CD14-positive monocyte (primary cell): ENCODE measurements at regions not wholly inside any gene's neighbourhood (a gene's known extent, or its start where the extent isn't known, plus 50 kb on each side); places are given as distances from the start of the nearest gene placed in this dataset.

Source experiments
- DNase-seq, 3 donors: peaks; one replicate each; pipeline ENCODE4 v3.0.0-alpha.2; 2011 to 2022
- H2AFZ ChIP-seq: 2 replicates; pipeline ENCODE4 v1.6.0; 2012; ENCODE audit warnings: mild to moderate bottlenecking, low read depth, low read length, inconsistent platforms; ENCODE audit not compliant: insufficient read depth, poor library complexity, severe bottlenecking
- H3K27ac ChIP-seq, 2 donors: 1 replicate in 1 of 2; 2 replicates in 1 of 2; pipeline ENCODE4 v1.5.1; 2012 to 2013; ENCODE audit warnings: low read length in 2 of 2, control low read depth in 1 of 2, inconsistent platforms in 1 of 2, low read depth in 1 of 2, mild to moderate bottlenecking in 1 of 2
- H3K27me3 ChIP-seq, 2 donors: one replicate each; pipeline versions ENCODE4 v1.6.0 to v1.6.1; 2011 to 2013; ENCODE audit warnings: low read length in 2 of 2; ENCODE audit not compliant: control insufficient read depth in 2 of 2, insufficient read depth in 2 of 2
- H3K36me3 ChIP-seq, 2 donors: replicated peaks in 1 of 2; 1 replicate in 1 of 2; 2 replicates in 1 of 2; pipeline versions ENCODE4 v1.5.1 to v1.6.1; 2012 to 2013; ENCODE audit warnings: low read length in 2 of 2, control low read depth in 1 of 2, inconsistent platforms in 1 of 2, mild to moderate bottlenecking in 1 of 2; ENCODE audit not compliant: insufficient read depth in 2 of 2, control insufficient read depth in 1 of 2
- H3K4me1 ChIP-seq, 2 donors: 1 replicate in 1 of 2; 2 replicates in 1 of 2; pipeline versions ENCODE4 v1.5.1 to v1.6.1; 2012 to 2013; ENCODE audit warnings: low read length in 2 of 2, control low read depth in 1 of 2, inconsistent platforms in 1 of 2, mild to moderate bottlenecking in 1 of 2, moderate library complexity in 1 of 2; ENCODE audit not compliant: insufficient read depth in 2 of 2, control insufficient read depth in 1 of 2
- H3K4me2 ChIP-seq: replicated peaks from 2 replicates; pipeline ENCODE3; 2012; ENCODE audit warnings: low read length, moderate library complexity, mild to moderate bottlenecking; ENCODE audit not compliant: poor library complexity, severe bottlenecking; ENCODE audit errors: extremely low read depth
- H3K4me3 ChIP-seq, 3 experiments: fragments of 200-600 bp in 1 of 3; sonication (generic) in 1 of 3; replicated peaks in 1 of 3; 1 replicate in 2 of 3; 2 replicates in 1 of 3; pipeline ENCODE4 v1.5.1; 2011 to 2013; ENCODE audit warnings: low read length in 3 of 3, mild to moderate bottlenecking in 3 of 3, control low read depth in 2 of 3, low read depth in 2 of 3, inconsistent platforms in 1 of 3, moderate library complexity in 1 of 3
- H3K79me2 ChIP-seq: 2 replicates; pipeline ENCODE4 v1.6.0; 2012; ENCODE audit warnings: mild to moderate bottlenecking, control low read depth, inconsistent platforms, low read length, moderate library complexity; ENCODE audit not compliant: insufficient read depth
- H3K9ac ChIP-seq: 2 replicates; pipeline ENCODE4 v1.6.0; 2017; ENCODE audit warnings: low read length, mild to moderate bottlenecking; ENCODE audit not compliant: insufficient read depth, poor library complexity, severe bottlenecking
- H3K9me3 ChIP-seq, 2 donors: replicated peaks in 1 of 2; 1 replicate in 1 of 2; 2 replicates in 1 of 2; pipeline versions ENCODE4 v1.5.1 to v1.6.1; 2012 to 2013; ENCODE audit warnings: low read length in 2 of 2, control low read depth in 1 of 2; ENCODE audit not compliant: control insufficient read depth in 1 of 2, insufficient read depth in 1 of 2
- H4K20me1 ChIP-seq: 2 replicates; pipeline ENCODE4 v1.6.0; 2012; ENCODE audit warnings: mild to moderate bottlenecking, low read length, control low read depth, moderate library complexity; ENCODE audit not compliant: insufficient read depth
- H3K27ac Mint-ChIP-seq, 7 donors: one replicate each; pipeline ENCODE4 v1.8.0; 2020; ENCODE audit warnings: mild to moderate bottlenecking in 7 of 7, mixed read lengths in 7 of 7, moderate library complexity in 6 of 7, inconsistent platforms in 2 of 7
- H3K27me3 Mint-ChIP-seq, 3 donors: one replicate each; pipeline ENCODE4 v1.8.0; 2021 to 2022; ENCODE audit warnings: low read depth in 3 of 3, mild to moderate bottlenecking in 3 of 3, mixed read lengths in 3 of 3, moderate library complexity in 3 of 3, inconsistent platforms in 1 of 3
- H3K36me3 Mint-ChIP-seq, 2 donors: one replicate each; pipeline ENCODE4 v1.8.0; 2020; ENCODE audit warnings: mixed read lengths in 2 of 2, inconsistent platforms in 1 of 2, mild to moderate bottlenecking in 1 of 2
- H3K4me1 Mint-ChIP-seq: one replicate; pipeline ENCODE4 v1.8.0; 2020; ENCODE audit warnings: mild to moderate bottlenecking, mixed read lengths
- H3K4me3 Mint-ChIP-seq, 2 donors: one replicate each; pipeline ENCODE4 v1.8.0; 2020; ENCODE audit warnings: mild to moderate bottlenecking in 2 of 2, mixed read lengths in 2 of 2, moderate library complexity in 1 of 2
- H3K9me3 Mint-ChIP-seq, 7 donors: one replicate each; pipeline ENCODE4 v1.8.0; 2020 to 2022; ENCODE audit warnings: mixed read lengths in 7 of 7, mild to moderate bottlenecking in 6 of 7, moderate library complexity in 6 of 7, inconsistent platforms in 2 of 7
- WGBS: methylation state at CpG from one replicate; pipeline ENCODE4 v1.1.5; 2013; ENCODE audit warnings: missing lambda C conversion rate; ENCODE audit not compliant: insufficient coverage; 5-methylcytosine and 5-hydroxymethylcytosine counted together
- intact Hi-C, 2 donors: fragments of 100-400 bp; cut with micrococcal nuclease; formaldehyde crosslinking; loops; one replicate each; pipeline versions ENCODE4 v1.15.0 to v1.15.1; 2023
- TF ChIP-seq, protein P1 (sequence below): fragments of 200-600 bp; IDR thresholded peaks from one replicate; pipeline ENCODE4 v1.8.0; 2022; ENCODE audit warnings: antibody characterized with exemption, mild to moderate bottlenecking

DNA sequence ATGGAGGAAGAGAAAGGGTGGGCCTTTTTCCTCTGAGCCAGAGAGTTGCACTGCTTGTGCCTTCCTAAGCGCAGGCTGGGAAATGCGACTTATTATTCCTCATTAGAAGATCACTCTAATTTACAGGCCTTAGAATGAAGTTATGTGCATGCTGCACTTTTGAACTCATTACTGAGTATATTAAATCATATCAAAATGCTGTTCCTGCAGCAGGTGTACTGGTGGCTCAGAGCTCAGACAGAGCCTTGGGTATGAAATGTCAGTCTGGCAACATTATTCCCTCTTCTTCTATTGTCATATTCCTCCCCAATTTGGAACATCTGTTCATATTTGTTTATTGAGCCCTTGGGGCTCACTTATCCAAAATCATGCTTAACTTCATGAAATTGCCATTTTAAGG is 85.5 kb downstream of the ADCYAP1 start:
- Mint-ChIP-seq H3K4me1 (no peaks in the 10 kb centered on the region), H3K27me3 (peaks cover 0 to 1% (median 0%) of the 10 kb centered on the region in 3 donors), H3K9me3 (peaks cover 2 to 16% (median 8%) of the 10 kb centered on the region in 7 donors), H3K4me3 (no peak overlapping the region), H3K27ac (no peak overlapping the region), H3K36me3 (no peaks in the 10 kb centered on the region)
- H3K4me2 ChIP-seq = no peak overlapping the region
- H3K9ac ChIP-seq = no peak overlapping the region
- H3K9me3 ChIP-seq = peaks cover 0 to 7% of the 10 kb centered on the region in 2 donors
- no peaks in the 10 kb centered on the region for H3K4me1 ChIP-seq
- WGBS = no CpG with 5 or more reads among the region's 2 CpGs
- no peaks in the 10 kb centered on the region for H3K36me3 ChIP-seq
- no peaks in the 10 kb centered on the region for H4K20me1 ChIP-seq
- no peak overlapping the region for H2AFZ ChIP-seq
- H3K79me2 ChIP-seq = no peaks in the 10 kb centered on the region
- TF ChIP-seq, protein P1, sequence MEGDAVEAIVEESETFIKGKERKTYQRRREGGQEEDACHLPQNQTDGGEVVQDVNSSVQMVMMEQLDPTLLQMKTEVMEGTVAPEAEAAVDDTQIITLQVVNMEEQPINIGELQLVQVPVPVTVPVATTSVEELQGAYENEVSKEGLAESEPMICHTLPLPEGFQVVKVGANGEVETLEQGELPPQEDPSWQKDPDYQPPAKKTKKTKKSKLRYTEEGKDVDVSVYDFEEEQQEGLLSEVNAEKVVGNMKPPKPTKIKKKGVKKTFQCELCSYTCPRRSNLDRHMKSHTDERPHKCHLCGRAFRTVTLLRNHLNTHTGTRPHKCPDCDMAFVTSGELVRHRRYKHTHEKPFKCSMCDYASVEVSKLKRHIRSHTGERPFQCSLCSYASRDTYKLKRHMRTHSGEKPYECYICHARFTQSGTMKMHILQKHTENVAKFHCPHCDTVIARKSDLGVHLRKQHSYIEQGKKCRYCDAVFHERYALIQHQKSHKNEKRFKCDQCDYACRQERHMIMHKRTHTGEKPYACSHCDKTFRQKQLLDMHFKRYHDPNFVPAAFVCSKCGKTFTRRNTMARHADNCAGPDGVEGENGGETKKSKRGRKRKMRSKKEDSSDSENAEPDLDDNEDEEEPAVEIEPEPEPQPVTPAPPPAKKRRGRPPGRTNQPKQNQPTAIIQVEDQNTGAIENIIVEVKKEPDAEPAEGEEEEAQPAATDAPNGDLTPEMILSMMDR = no peak
- no peaks in the 10 kb centered on the region for H3K27me3 ChIP-seq
- intact Hi-C loops = no loop called here
- no peak overlapping the region for H3K4me3 ChIP-seq
- no peak overlapping the region for H3K27ac ChIP-seq
- no peak for DNase-seq

DNA sequence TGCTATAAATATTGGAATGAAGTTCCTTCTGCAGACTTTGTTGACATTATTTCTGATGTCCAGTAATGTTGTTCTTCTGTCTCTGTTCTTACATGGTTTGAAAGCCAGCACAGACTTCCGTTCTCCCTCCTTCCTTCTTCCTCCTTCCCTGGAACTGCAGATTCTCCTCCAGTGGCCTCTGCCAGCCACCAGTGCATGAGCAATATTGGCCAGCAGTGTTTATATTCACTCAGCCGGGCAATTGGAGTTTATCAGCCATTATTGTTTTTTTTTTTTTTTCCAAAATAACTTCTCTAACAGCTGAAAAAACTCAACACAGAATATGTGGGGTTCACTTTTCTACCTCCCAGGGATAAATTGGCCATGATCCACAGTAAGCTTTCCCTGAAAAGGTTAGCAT is 86.8 kb downstream of the ADCYAP1 start:
- Histone ChIP-seq H3K9me3 (peaks cover 0 to 4% of the 10 kb centered on the region in 2 donors), H3K9ac (no peak overlapping the region), H3K27ac (no peak overlapping the region), H3K4me2 (no peak overlapping the region), H3K36me3 (no peaks in the 10 kb centered on the region), H4K20me1 (no peaks in the 10 kb centered on the region), H3K4me1 (no peaks in the 10 kb centered on the region), H2AFZ (no peak overlapping the region), H3K27me3 (no peaks in the 10 kb centered on the region), H3K4me3 (no peak overlapping the region), H3K79me2 (no peaks in the 10 kb centered on the region)
- Mint-ChIP-seq H3K4me3 (no peak overlapping the region), H3K27ac (no peak overlapping the region), H3K27me3 (peaks cover 0 to 1% (median 0%) of the 10 kb centered on the region in 3 donors), H3K36me3 (no peaks in the 10 kb centered on the region), H3K9me3 (peaks cover 0 to 16% (median 8%) of the 10 kb centered on the region in 7 donors), H3K4me1 (no peaks in the 10 kb centered on the region)
- intact Hi-C loops = no loop called here
- WGBS = 70% methylated on average over 1 of the region's 2 CpGs
- DNase-seq = no peak
- TF ChIP-seq, protein P1 = no peak
